Spleen (tissue), 11 donors: ENCODE measurements at regions not wholly inside any gene's neighbourhood (a gene's known extent, or its start where the extent isn't known, plus 50 kb on each side); places are given as distances from the start of the nearest gene placed in this dataset.

Source experiments
- DNase-seq: peaks from one replicate; pipeline ENCODE4 v3.0.0-alpha.2; 2020
- H3K27ac ChIP-seq, 8 donors: fragments of 200-600 bp; sonication (generic) in 7 of 8; 1 replicate in 4 of 8; 2 replicates in 4 of 8; pipeline versions ENCODE4 v1.5.0 to v1.8.0; 2016 to 2021; ENCODE audit warnings: inconsistent platforms in 4 of 8, mild to moderate bottlenecking in 4 of 8, moderate library complexity in 1 of 8
- H3K27me3 ChIP-seq, 7 donors: fragments of 200-600 bp; sonication (generic) in 6 of 7; replicated peaks in 1 of 7; 1 replicate in 4 of 7; 2 replicates in 3 of 7; pipeline versions ENCODE4 v1.5.0 to v1.8.0; 2016 to 2021; ENCODE audit warnings: inconsistent platforms in 3 of 7, mild to moderate bottlenecking in 1 of 7
- H3K36me3 ChIP-seq, 6 donors: fragments of 200-600 bp; sonication (generic) in 5 of 6; 1 replicate in 4 of 6; 2 replicates in 2 of 6; pipeline versions ENCODE4 v1.5.0 to v1.8.0; 2016 to 2021; ENCODE audit warnings: inconsistent platforms in 2 of 6
- H3K4me1 ChIP-seq, 6 donors: fragments of 200-600 bp; sonication (generic) in 5 of 6; 1 replicate in 3 of 6; 2 replicates in 3 of 6; pipeline versions ENCODE4 v1.5.0 to v1.8.0; 2016 to 2021; ENCODE audit warnings: inconsistent platforms in 3 of 6
- H3K4me3 ChIP-seq, 8 donors: fragments of 200-600 bp; sonication (generic) in 7 of 8; 1 replicate in 4 of 8; 2 replicates in 4 of 8; pipeline versions ENCODE4 v1.5.0 to v1.8.0; 2016 to 2021; ENCODE audit warnings: inconsistent platforms in 4 of 8, mild to moderate bottlenecking in 4 of 8, moderate library complexity in 2 of 8
- H3K9me3 ChIP-seq, 8 donors: fragments of 200-600 bp; sonication (generic) in 7 of 8; 1 replicate in 4 of 8; 2 replicates in 4 of 8; pipeline versions ENCODE4 v1.5.0 to v1.8.0; 2016 to 2021; ENCODE audit warnings: inconsistent platforms in 4 of 8
- CTCF ChIP-seq, 11 experiments: fragments of 200-600 bp in 7 of 11; fragments of 450-650 bp in 4 of 11; sonication (generic) in 4 of 11; IDR thresholded peaks in 8 of 11; conservative IDR thresholded peaks in 3 of 11; 1 replicate in 7 of 11; 2 replicates in 4 of 11; pipeline versions ENCODE4 v1.4.0 to v1.8.0; 2016 to 2021; ENCODE audit warnings: antibody characterized with exemption in 11 of 11, inconsistent platforms in 4 of 11, mild to moderate bottlenecking in 1 of 11
- POLR2A ChIP-seq, 3 donors: fragments of 450-650 bp; IDR thresholded peaks; one replicate each; pipeline ENCODE4 v1.5.1; 2017; ENCODE audit warnings: antibody characterized with exemption in 3 of 3, mild to moderate bottlenecking in 1 of 3
- POLR2AphosphoS5 ChIP-seq, 3 donors: sonication (generic); formaldehyde crosslinking; IDR thresholded peaks; one replicate each; pipeline ENCODE4 v1.5.1; 2017; ENCODE audit warnings: antibody characterized with exemption in 3 of 3
- WGBS, 5 donors: extraction: QIAGEN DNeasy Blood & Tissue Kit in 3 of 5; methylation state at CpG; one replicate each; pipeline versions ENCODE4 v1.1.5 to v1.1.7; 2013 to 2018; 5-methylcytosine and 5-hydroxymethylcytosine counted together
- intact Hi-C: fragments of 100-400 bp; cut with DNase I; formaldehyde crosslinking; loops from one replicate; pipeline ENCODE4 v1.15.0; 2023; ENCODE audit warnings: low total_unique reads
- donor health status: healthy with polysubstance abuse.
- donor health status: DM: no; HTN: no; CAD: no; lungs with moderate emphysema.
- donor health status: DM: no; HTN: no; CAD: no.
- donor health status: Bipolar disorder and iron deficiency.
- donor health status: healthy.
- donor health status: DM: no; HTN: no; CAD: no.
- donor health status: DM: yes; HTN: yes; CAD: no.

- Histone ChIP-seq H3K27me3 (no peaks in the 10 kb centered on the region), H3K4me3 (no peak overlapping the region), H3K27ac (no peak overlapping the region), H3K36me3 (no peaks in the 10 kb centered on the region), H3K4me1 (no peaks in the 10 kb centered on the region), H3K9me3 (no peaks in the 10 kb centered on the region)
- intact Hi-C loops, result no loop called here
- TF ChIP-seq POLR2A (IDR thresholded peaks at IDR 0.05), result no peak
- TF ChIP-seq CTCF (IDR thresholded peaks at IDR 0.05 in 8 of 11, conservative IDR thresholded peaks at IDR 0.05 in 3 of 11), result no peak
- TF ChIP-seq POLR2AphosphoS5 (IDR thresholded peaks at IDR 0.05), result no peak
- no peak for DNase-seq
- 91 to 95% (median 94%) methylated on average over 3 of the region's 3 CpGs for WGBS, 5 donors
Observed at GRCh38 chr15:67981848-67982247, 72.3 kb upstream of the PIAS1 start.

GRCh38 chr15:67991706-67992105, 62.4 kb upstream of the PIAS1 start:
- peaks cover 0 to 4% (median 0%) of the 10 kb centered on the region in 7 donors for H3K27me3 ChIP-seq
- no peaks in the 10 kb centered on the region for H3K4me1 ChIP-seq
- 87 to 90% (median 89%) methylated on average over 2 of the region's 2 CpGs for WGBS, 5 donors
- no peak overlapping the region for H3K27ac ChIP-seq
- intact Hi-C loops, result no loop called here
- H3K4me3 ChIP-seq, result no peak overlapping the region
- no peaks in the 10 kb centered on the region for H3K36me3 ChIP-seq
- H3K9me3 ChIP-seq, result no peaks in the 10 kb centered on the region
- no peak for DNase-seq
- TF ChIP-seq POLR2A (IDR thresholded peaks at IDR 0.05), result no peak
- no peak for TF ChIP-seq CTCF (IDR thresholded peaks at IDR 0.05 in 8 of 11, conservative IDR thresholded peaks at IDR 0.05 in 3 of 11)
- TF ChIP-seq POLR2AphosphoS5 (IDR thresholded peaks at IDR 0.05), result no peak

- 91 to 97% (median 92%) methylated on average over 5 of the region's 5 CpGs for WGBS, 5 donors
- H3K36me3 ChIP-seq, result no peaks in the 10 kb centered on the region
- no peak for TF ChIP-seq POLR2A (IDR thresholded peaks at IDR 0.05)
- TF ChIP-seq CTCF (IDR thresholded peaks at IDR 0.05 in 8 of 11, conservative IDR thresholded peaks at IDR 0.05 in 3 of 11), result no peak
- no peak for TF ChIP-seq POLR2AphosphoS5 (IDR thresholded peaks at IDR 0.05)
- no peaks in the 10 kb centered on the region for H3K9me3 ChIP-seq
- intact Hi-C loops, result no loop called here
- peaks cover 0 to 4% (median 0%) of the 10 kb centered on the region in 7 donors for H3K27me3 ChIP-seq
- no peak overlapping the region for H3K4me3 ChIP-seq
- no peaks in the 10 kb centered on the region for H3K4me1 ChIP-seq
- H3K27ac ChIP-seq, result no peak overlapping the region
- DNase-seq, result no peak
Observed at GRCh38 chr15:67992411-67992810, 61.7 kb upstream of the PIAS1 start.

- H3K36me3 ChIP-seq, result no peaks in the 10 kb centered on the region
- no peak overlapping the region for H3K27ac ChIP-seq
- TF ChIP-seq POLR2A (IDR thresholded peaks at IDR 0.05) (no peak), CTCF (IDR thresholded peaks at IDR 0.05 in 8 of 11, conservative IDR thresholded peaks at IDR 0.05 in 3 of 11) (no peak), POLR2AphosphoS5 (IDR thresholded peaks at IDR 0.05) (no peak)
- peaks cover 0 to 4% (median 0%) of the 10 kb centered on the region in 7 donors for H3K27me3 ChIP-seq
- no peaks in the 10 kb centered on the region for H3K9me3 ChIP-seq
- no peak overlapping the region for H3K4me3 ChIP-seq
- H3K4me1 ChIP-seq, result no peaks in the 10 kb centered on the region
- intact Hi-C loops, result no loop called here
- DNase-seq, result no peak
- 82 to 90% (median 84%) methylated on average over 2 of the region's 2 CpGs for WGBS, 5 donors
Observed at GRCh38 chr15:67992834-67993233, 61.3 kb upstream of the PIAS1 start.
